OCI-LY7 (cell line): ENCODE measurements at regions not wholly inside any gene's neighbourhood (a gene's known extent, or its start where the extent isn't known, plus 50 kb on each side); places are given as distances from the start of the nearest gene placed in this dataset.

Experiments used
- BruUV-seq: library from RNA; stranded (reverse); fragments of 400-500 nt; replicated peaks from 2 replicates; lab custom pipeline; 2021; lab: Mats Ljungman, UMichigan
- CTCF ChIA-PET: fragments of 300-600 bp; sonication (Branson Sonifier 250); formaldehyde crosslinking; loops from one replicate; lab custom pipeline; 2022; ENCODE audit warnings: antibody characterized with exemption; ENCODE audit not compliant: unreplicated experiment; lab: Charles Lee
- POLR2A ChIA-PET: fragments of 300-600 bp; sonication (Branson Sonifier 250); formaldehyde crosslinking; loops from one replicate; lab custom pipeline; 2022; ENCODE audit warnings: antibody characterized with exemption; lab: Charles Lee
- DNase-seq: peaks from one replicate; pipeline ENCODE4 v3.0.0-alpha.2; 2015; ENCODE audit warnings: low spot score
- H2AFZ ChIP-seq: fragments of 200-600 bp; sonication (generic), shearing (Covaris generic); 2 replicates; pipeline ENCODE4 v1.6.1; 2014; ENCODE audit warnings: mild to moderate bottlenecking, antibody characterized with exemption, low read length, moderate library complexity
- H3K27ac ChIP-seq: fragments of 200-600 bp; sonication (generic); 2 replicates; pipeline ENCODE4 v1.5.1; 2014; ENCODE audit warnings: mixed run types, low read depth, mild to moderate bottlenecking, moderate library complexity, low read length, inconsistent platforms; ENCODE audit not compliant: poor library complexity, severe bottlenecking
- H3K36me3 ChIP-seq: fragments of 200-600 bp; sonication (generic); 2 replicates; pipeline ENCODE4 v1.6.1; 2014; ENCODE audit warnings: mild to moderate bottlenecking, antibody characterized with exemption, low read length, moderate library complexity, mixed read lengths; ENCODE audit not compliant: insufficient read depth
- H3K4me1 ChIP-seq: fragments of 200-600 bp; sonication (generic); 2 replicates; pipeline ENCODE4 v1.5.1; 2014; ENCODE audit warnings: mild to moderate bottlenecking, low read length; ENCODE audit not compliant: insufficient read depth, poor library complexity, severe bottlenecking
- H3K4me2 ChIP-seq: fragments of 200-600 bp; sonication (generic); 2 replicates; pipeline ENCODE4 v1.6.1; 2014; ENCODE audit warnings: mild to moderate bottlenecking, low read length
- H3K4me3 ChIP-seq: fragments of 200-600 bp; sonication (generic); 2 replicates; pipeline ENCODE4 v1.5.1; 2014; ENCODE audit warnings: mild to moderate bottlenecking, low read depth, low read length; ENCODE audit not compliant: poor library complexity, severe bottlenecking
- H3K79me2 ChIP-seq: fragments of 200-600 bp; sonication (generic); 2 replicates; pipeline ENCODE4 v1.6.1; 2016; ENCODE audit warnings: low read depth, mild to moderate bottlenecking, low read length, moderate library complexity, mixed read lengths; ENCODE audit not compliant: insufficient read depth
- H3K9me2 ChIP-seq: fragments of 200-600 bp; sonication (generic); 2 replicates; pipeline ENCODE4 v1.6.1; 2016; ENCODE audit warnings: mild to moderate bottlenecking, low read length, mixed read lengths; ENCODE audit not compliant: insufficient read depth
- H3K9me3 ChIP-seq: fragments of 200-600 bp; sonication (generic); 2 replicates; pipeline ENCODE4 v1.6.1; 2014; ENCODE audit warnings: mild to moderate bottlenecking, mixed run types, low read length, mixed read lengths
- H4K20me1 ChIP-seq: fragments of 200-600 bp; sonication (generic); 2 replicates; pipeline ENCODE4 v1.6.1; 2014; ENCODE audit warnings: mild to moderate bottlenecking, antibody characterized with exemption, low read length, moderate library complexity, mixed read lengths; ENCODE audit not compliant: insufficient read depth
- EZH2phosphoT487 ChIP-seq: fragments of 200-600 bp; sonication (generic); IDR thresholded peaks from 2 replicates; pipeline ENCODE4 v1.6.1; 2018; ENCODE audit warnings: low read depth, borderline replicate concordance, mild to moderate bottlenecking, mixed run types, antibody characterized with exemption, low read length, moderate library complexity, mixed read lengths
- intact Hi-C: fragments of 100-400 bp; cut with micrococcal nuclease; formaldehyde crosslinking; loops from one replicate; pipeline ENCODE4 v1.10.0; 2022; ENCODE audit not compliant: unreplicated experiment
- TF ChIP-seq, protein P1 (sequence below): fragments of 200-600 bp; sonication (generic); conservative IDR thresholded peaks from 2 replicates; pipeline ENCODE4 v1.5.1; 2014; ENCODE audit warnings: mild to moderate bottlenecking, antibody characterized with exemption, low read length, moderate library complexity, mixed read lengths

DNA sequence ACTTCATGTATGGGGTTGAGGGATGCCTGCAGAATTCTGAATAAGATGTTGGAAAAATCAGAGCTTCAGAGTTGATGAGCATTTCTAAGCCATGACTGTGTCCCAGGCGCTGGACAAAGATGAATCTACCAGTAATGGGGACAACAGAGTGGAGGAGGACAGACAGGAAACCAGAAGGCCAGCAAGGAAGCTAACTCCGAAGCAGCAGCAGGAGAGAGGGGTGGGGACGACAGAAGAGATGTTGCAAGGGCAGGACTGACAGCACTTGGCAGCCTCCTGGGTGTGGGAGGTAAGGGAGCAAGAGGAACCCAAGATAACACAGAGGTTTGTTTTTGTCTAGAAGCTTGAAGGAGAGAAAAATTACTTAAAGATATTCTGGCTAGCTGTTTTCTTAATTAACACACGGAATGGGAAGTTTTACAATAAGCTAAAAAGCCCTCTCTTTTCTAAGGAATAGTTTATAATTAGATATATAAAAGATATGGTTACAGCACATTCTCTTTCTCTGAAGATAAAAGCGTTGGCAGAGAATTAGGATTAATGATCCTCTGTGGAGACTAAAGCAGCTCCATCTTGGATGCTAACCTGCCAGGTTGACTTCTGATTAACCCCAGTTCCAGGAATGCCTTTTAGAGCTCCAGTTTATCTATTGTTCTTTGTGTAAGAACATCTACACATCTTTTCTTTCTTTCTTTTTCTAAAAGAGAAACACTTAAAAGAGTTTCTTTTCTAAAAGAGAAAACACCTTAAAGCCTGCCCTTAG is 92.7 kb downstream of the TENT5C start:
- Histone ChIP-seq H3K4me2 (no peak overlapping the region), H4K20me1 (no peaks in the 10 kb centered on the region), H3K4me1 (no peaks in the 10 kb centered on the region), H3K9me3 (no peaks in the 10 kb centered on the region), H2AFZ (no peak overlapping the region), H3K9me2 (no peaks in the 10 kb centered on the region), H3K27ac (no peak overlapping the region), H3K36me3 (no peaks in the 10 kb centered on the region), H3K4me3 (no peak overlapping the region), H3K79me2 (no peaks in the 10 kb centered on the region)
- intact Hi-C loops = no loop called here
- no peak for DNase-seq
- BruUV-seq = no TSS peak
- TF ChIP-seq EZH2phosphoT487 = no peak
- TF ChIP-seq, protein P1, sequence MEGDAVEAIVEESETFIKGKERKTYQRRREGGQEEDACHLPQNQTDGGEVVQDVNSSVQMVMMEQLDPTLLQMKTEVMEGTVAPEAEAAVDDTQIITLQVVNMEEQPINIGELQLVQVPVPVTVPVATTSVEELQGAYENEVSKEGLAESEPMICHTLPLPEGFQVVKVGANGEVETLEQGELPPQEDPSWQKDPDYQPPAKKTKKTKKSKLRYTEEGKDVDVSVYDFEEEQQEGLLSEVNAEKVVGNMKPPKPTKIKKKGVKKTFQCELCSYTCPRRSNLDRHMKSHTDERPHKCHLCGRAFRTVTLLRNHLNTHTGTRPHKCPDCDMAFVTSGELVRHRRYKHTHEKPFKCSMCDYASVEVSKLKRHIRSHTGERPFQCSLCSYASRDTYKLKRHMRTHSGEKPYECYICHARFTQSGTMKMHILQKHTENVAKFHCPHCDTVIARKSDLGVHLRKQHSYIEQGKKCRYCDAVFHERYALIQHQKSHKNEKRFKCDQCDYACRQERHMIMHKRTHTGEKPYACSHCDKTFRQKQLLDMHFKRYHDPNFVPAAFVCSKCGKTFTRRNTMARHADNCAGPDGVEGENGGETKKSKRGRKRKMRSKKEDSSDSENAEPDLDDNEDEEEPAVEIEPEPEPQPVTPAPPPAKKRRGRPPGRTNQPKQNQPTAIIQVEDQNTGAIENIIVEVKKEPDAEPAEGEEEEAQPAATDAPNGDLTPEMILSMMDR = no peak
- ChIA-PET CTCF (no interaction called here), POLR2A (interaction anchor here (0.6 to 1.7 kb wide), 5 partner anchors 11 to 329 kb away, joined by 3 to 8 read pairs (median 5); no protein-coding TSS in a partner anchor)

- no peak overlapping the region for H3K4me3 ChIP-seq
- H3K9me2 ChIP-seq = no peaks in the 10 kb centered on the region
- BruUV-seq = no TSS peak
- intact Hi-C loops = no loop called here
- no peaks in the 10 kb centered on the region for H3K4me1 ChIP-seq
- H2AFZ ChIP-seq = no peak overlapping the region
- H3K36me3 ChIP-seq = no peaks in the 10 kb centered on the region
- POLR2A ChIA-PET = interaction anchor here (0.7 kb wide), 1 partner anchor 44 kb away, joined by 3 read pairs; no protein-coding TSS in a partner anchor
- TF ChIP-seq, protein P1 = no peak
- TF ChIP-seq EZH2phosphoT487 = no peak
- H3K27ac ChIP-seq = no peak overlapping the region
- CTCF ChIA-PET = no interaction called here
- H3K79me2 ChIP-seq = no peaks in the 10 kb centered on the region
- H4K20me1 ChIP-seq = no peaks in the 10 kb centered on the region
- H3K9me3 ChIP-seq = no peaks in the 10 kb centered on the region
- no peak for DNase-seq
- no peak overlapping the region for H3K4me2 ChIP-seq
Observed at GRCh38 chr1:117699953-117700352, 94.1 kb downstream of the TENT5C start.

DNA sequence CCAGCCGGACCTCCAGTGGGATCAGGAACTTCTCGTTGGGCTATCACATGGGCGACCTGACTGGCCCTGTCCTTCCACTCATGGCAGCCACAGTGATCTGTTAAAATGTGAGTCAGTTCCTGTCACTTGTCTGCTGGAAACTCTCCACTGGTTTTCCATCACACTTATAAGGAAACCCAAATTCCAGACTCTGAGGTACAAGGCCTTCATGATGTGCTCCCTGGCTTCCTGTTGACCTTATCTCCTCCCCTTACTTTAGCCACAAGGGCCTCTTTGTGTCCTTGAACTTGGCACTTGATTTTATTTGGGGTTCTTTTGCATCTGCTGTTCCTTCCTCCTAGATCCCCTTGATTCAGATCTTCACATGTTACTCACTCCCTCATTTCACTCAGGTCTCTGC is 96.8 kb downstream of the TENT5C start:
- BruUV-seq = no TSS peak
- DNase-seq = no peak
- intact Hi-C loops = no loop called here
- CTCF ChIA-PET = no interaction called here
- POLR2A ChIA-PET = interaction anchor here (0.6 kb wide), 2 partner anchors 190 to 632 kb away, joined by 3 read pairs; no protein-coding TSS in a partner anchor
- no peaks in the 10 kb centered on the region for H3K4me1 ChIP-seq
- no peaks in the 10 kb centered on the region for H4K20me1 ChIP-seq
- no peaks in the 10 kb centered on the region for H3K9me2 ChIP-seq
- H3K4me3 ChIP-seq = no peak overlapping the region
- no peaks in the 10 kb centered on the region for H3K9me3 ChIP-seq
- no peak overlapping the region for H2AFZ ChIP-seq
- no peaks in the 10 kb centered on the region for H3K36me3 ChIP-seq
- no peak overlapping the region for H3K27ac ChIP-seq
- TF ChIP-seq, protein P1 = no peak
- no peak for TF ChIP-seq EZH2phosphoT487
- H3K4me2 ChIP-seq = no peak overlapping the region
- H3K79me2 ChIP-seq = no peaks in the 10 kb centered on the region
